OCI-LY7 (cell line): ENCODE measurements at regions not wholly inside any gene's neighbourhood (a gene's known extent, or its start where the extent isn't known, plus 50 kb on each side); places are given as distances from the start of the nearest gene placed in this dataset.
"Not testable (repeated sequence)": the region's sequence is repeated elsewhere in the genome, so short reads cannot be mapped to it uniquely, and the experiment has no call there.

Experiments used
- BruUV-seq: library from RNA; stranded (reverse); fragments of 400-500 nt; replicated peaks from 2 replicates; lab custom pipeline; 2021; lab: Mats Ljungman, UMichigan
- CTCF ChIA-PET: fragments of 300-600 bp; sonication (Branson Sonifier 250); formaldehyde crosslinking; loops from one replicate; lab custom pipeline; 2022; ENCODE audit warnings: antibody characterized with exemption; ENCODE audit not compliant: unreplicated experiment; lab: Charles Lee
- POLR2A ChIA-PET: fragments of 300-600 bp; sonication (Branson Sonifier 250); formaldehyde crosslinking; loops from one replicate; lab custom pipeline; 2022; ENCODE audit warnings: antibody characterized with exemption; lab: Charles Lee
- DNase-seq: peaks from one replicate; pipeline ENCODE4 v3.0.0-alpha.2; 2015; ENCODE audit warnings: low spot score
- H2AFZ ChIP-seq: fragments of 200-600 bp; sonication (generic), shearing (Covaris generic); 2 replicates; pipeline ENCODE4 v1.6.1; 2014; ENCODE audit warnings: mild to moderate bottlenecking, antibody characterized with exemption, low read length, moderate library complexity
- H3K27ac ChIP-seq: fragments of 200-600 bp; sonication (generic); 2 replicates; pipeline ENCODE4 v1.5.1; 2014; ENCODE audit warnings: mixed run types, low read depth, mild to moderate bottlenecking, moderate library complexity, low read length, inconsistent platforms; ENCODE audit not compliant: poor library complexity, severe bottlenecking
- H3K36me3 ChIP-seq: fragments of 200-600 bp; sonication (generic); 2 replicates; pipeline ENCODE4 v1.6.1; 2014; ENCODE audit warnings: mild to moderate bottlenecking, antibody characterized with exemption, low read length, moderate library complexity, mixed read lengths; ENCODE audit not compliant: insufficient read depth
- H3K4me1 ChIP-seq: fragments of 200-600 bp; sonication (generic); 2 replicates; pipeline ENCODE4 v1.5.1; 2014; ENCODE audit warnings: mild to moderate bottlenecking, low read length; ENCODE audit not compliant: insufficient read depth, poor library complexity, severe bottlenecking
- H3K4me2 ChIP-seq: fragments of 200-600 bp; sonication (generic); 2 replicates; pipeline ENCODE4 v1.6.1; 2014; ENCODE audit warnings: mild to moderate bottlenecking, low read length
- H3K4me3 ChIP-seq: fragments of 200-600 bp; sonication (generic); 2 replicates; pipeline ENCODE4 v1.5.1; 2014; ENCODE audit warnings: mild to moderate bottlenecking, low read depth, low read length; ENCODE audit not compliant: poor library complexity, severe bottlenecking
- H3K79me2 ChIP-seq: fragments of 200-600 bp; sonication (generic); 2 replicates; pipeline ENCODE4 v1.6.1; 2016; ENCODE audit warnings: low read depth, mild to moderate bottlenecking, low read length, moderate library complexity, mixed read lengths; ENCODE audit not compliant: insufficient read depth
- H3K9me2 ChIP-seq: fragments of 200-600 bp; sonication (generic); 2 replicates; pipeline ENCODE4 v1.6.1; 2016; ENCODE audit warnings: mild to moderate bottlenecking, low read length, mixed read lengths; ENCODE audit not compliant: insufficient read depth
- H3K9me3 ChIP-seq: fragments of 200-600 bp; sonication (generic); 2 replicates; pipeline ENCODE4 v1.6.1; 2014; ENCODE audit warnings: mild to moderate bottlenecking, mixed run types, low read length, mixed read lengths
- H4K20me1 ChIP-seq: fragments of 200-600 bp; sonication (generic); 2 replicates; pipeline ENCODE4 v1.6.1; 2014; ENCODE audit warnings: mild to moderate bottlenecking, antibody characterized with exemption, low read length, moderate library complexity, mixed read lengths; ENCODE audit not compliant: insufficient read depth
- CTCF ChIP-seq: fragments of 200-600 bp; sonication (generic); conservative IDR thresholded peaks from 2 replicates; pipeline ENCODE4 v1.5.1; 2014; ENCODE audit warnings: mild to moderate bottlenecking, antibody characterized with exemption, low read length, moderate library complexity, mixed read lengths
- EZH2phosphoT487 ChIP-seq: fragments of 200-600 bp; sonication (generic); IDR thresholded peaks from 2 replicates; pipeline ENCODE4 v1.6.1; 2018; ENCODE audit warnings: low read depth, borderline replicate concordance, mild to moderate bottlenecking, mixed run types, antibody characterized with exemption, low read length, moderate library complexity, mixed read lengths
- intact Hi-C: fragments of 100-400 bp; cut with micrococcal nuclease; formaldehyde crosslinking; loops from one replicate; pipeline ENCODE4 v1.10.0; 2022; ENCODE audit not compliant: unreplicated experiment

GRCh38 chr13:102530751-102531150 lies 66.0 kb upstream of the TPP2 start:
- Histone ChIP-seq H3K9me2 (no peaks in the 10 kb centered on the region), H3K4me3 (no peak overlapping the region), H3K4me2 (no peak overlapping the region), H2AFZ (no peak overlapping the region), H3K36me3 (no peaks in the 10 kb centered on the region), H3K79me2 (no peaks in the 10 kb centered on the region), H4K20me1 (no peaks in the 10 kb centered on the region), H3K27ac (no peak overlapping the region), H3K9me3 (no peaks in the 10 kb centered on the region), H3K4me1 (no peaks in the 10 kb centered on the region)
- BruUV-seq = no TSS peak
- TF ChIP-seq EZH2phosphoT487 (no peak), CTCF (no peak)
- ChIA-PET CTCF (no interaction called here), POLR2A (no interaction called here)
- intact Hi-C loops = no loop called here
- no peak for DNase-seq

GRCh38 chr13:102522251-102522650 lies 74.5 kb upstream of the TPP2 start:
- H3K4me2 ChIP-seq, H3K79me2 ChIP-seq, H4K20me1 ChIP-seq, H3K4me1 ChIP-seq, H3K27ac ChIP-seq, H2AFZ ChIP-seq, H3K9me2 ChIP-seq, H3K4me3 ChIP-seq, DNase-seq, POLR2A ChIA-PET, intact Hi-C loops, BruUV-seq, CTCF ChIA-PET, H3K36me3 ChIP-seq, H3K9me3 ChIP-seq: not testable (repeated sequence)

- TF ChIP-seq CTCF = no peak
- TF ChIP-seq EZH2phosphoT487 = no peak
- no peaks in the 10 kb centered on the region for H3K9me3 ChIP-seq
- no peaks in the 10 kb centered on the region for H3K9me2 ChIP-seq
- H3K27ac ChIP-seq = no peak overlapping the region
- intact Hi-C loops = no loop called here
- H4K20me1 ChIP-seq = no peaks in the 10 kb centered on the region
- no peak for DNase-seq
- H3K4me3 ChIP-seq = no peak overlapping the region
- POLR2A ChIA-PET = no interaction called here
- no peak overlapping the region for H3K4me2 ChIP-seq
- no peak overlapping the region for H2AFZ ChIP-seq
- CTCF ChIA-PET = no interaction called here
- H3K4me1 ChIP-seq = no peaks in the 10 kb centered on the region
- H3K79me2 ChIP-seq = no peaks in the 10 kb centered on the region
- no TSS peak for BruUV-seq
- H3K36me3 ChIP-seq = no peaks in the 10 kb centered on the region
Measured at GRCh38 chr13:102517959-102518358, 78.8 kb upstream of the TPP2 start.
